ENCODE measurements at regions not wholly inside any gene's neighbourhood (a gene's known extent, or its start where the extent isn't known, plus 50 kb on each side); places are given as distances from the start of the nearest gene placed in this dataset.

- intact Hi-C loops (cut with DNase I): no loop called here
- Histone ChIP-seq H3K4me3 (no peak overlapping the region), H3K27ac (no peak overlapping the region), H3K36me3 (no peaks in the 10 kb centered on the region), H3K27me3 (no peaks in the 10 kb centered on the region), H3K9me3 (no peaks in the 10 kb centered on the region), H3K4me1 (no peaks in the 10 kb centered on the region)
- WGBS, 2 donors: 72 to 77% methylated on average over 2 of the region's 2 CpGs
- DNase-seq: no peak
- no peak for TF ChIP-seq POLR2A (IDR thresholded peaks at IDR 0.05)
- TF ChIP-seq, protein P1, sequence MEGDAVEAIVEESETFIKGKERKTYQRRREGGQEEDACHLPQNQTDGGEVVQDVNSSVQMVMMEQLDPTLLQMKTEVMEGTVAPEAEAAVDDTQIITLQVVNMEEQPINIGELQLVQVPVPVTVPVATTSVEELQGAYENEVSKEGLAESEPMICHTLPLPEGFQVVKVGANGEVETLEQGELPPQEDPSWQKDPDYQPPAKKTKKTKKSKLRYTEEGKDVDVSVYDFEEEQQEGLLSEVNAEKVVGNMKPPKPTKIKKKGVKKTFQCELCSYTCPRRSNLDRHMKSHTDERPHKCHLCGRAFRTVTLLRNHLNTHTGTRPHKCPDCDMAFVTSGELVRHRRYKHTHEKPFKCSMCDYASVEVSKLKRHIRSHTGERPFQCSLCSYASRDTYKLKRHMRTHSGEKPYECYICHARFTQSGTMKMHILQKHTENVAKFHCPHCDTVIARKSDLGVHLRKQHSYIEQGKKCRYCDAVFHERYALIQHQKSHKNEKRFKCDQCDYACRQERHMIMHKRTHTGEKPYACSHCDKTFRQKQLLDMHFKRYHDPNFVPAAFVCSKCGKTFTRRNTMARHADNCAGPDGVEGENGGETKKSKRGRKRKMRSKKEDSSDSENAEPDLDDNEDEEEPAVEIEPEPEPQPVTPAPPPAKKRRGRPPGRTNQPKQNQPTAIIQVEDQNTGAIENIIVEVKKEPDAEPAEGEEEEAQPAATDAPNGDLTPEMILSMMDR (IDR thresholded peaks at IDR 0.05): no peak
These were observed 342.6 kb downstream of the MFSD1 start for GRCh38 chr3:159144472-159144871.

DNA sequence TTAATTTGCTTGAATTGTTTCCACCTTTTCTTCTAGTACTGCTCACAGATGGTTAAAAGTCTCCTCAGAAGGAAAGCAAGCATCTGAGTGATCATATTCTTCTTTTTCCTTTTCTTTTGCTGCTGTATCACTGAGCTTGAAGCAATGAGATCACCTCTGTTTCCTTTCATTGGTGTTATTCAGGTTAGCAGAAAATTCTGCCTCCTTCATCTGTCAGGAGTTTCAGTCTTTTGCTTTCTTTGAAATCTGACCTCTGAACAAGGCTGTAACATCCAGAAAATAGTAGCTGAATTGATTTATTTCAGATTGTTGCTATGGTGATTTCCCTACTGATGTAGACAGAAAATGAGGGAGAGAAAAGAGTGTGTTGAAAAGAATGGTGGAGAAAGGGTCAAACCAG, 343.0 kb downstream of the MFSD1 start:
- no peak for DNase-seq
- Histone ChIP-seq H3K4me3 (no peak overlapping the region), H3K4me1 (no peaks in the 10 kb centered on the region), H3K27me3 (no peaks in the 10 kb centered on the region), H3K36me3 (no peaks in the 10 kb centered on the region), H3K9me3 (no peaks in the 10 kb centered on the region), H3K27ac (no peak overlapping the region)
- intact Hi-C loops (cut with DNase I): no loop called here
- TF ChIP-seq, protein P1 (IDR thresholded peaks at IDR 0.05): no peak
- TF ChIP-seq POLR2A (IDR thresholded peaks at IDR 0.05): no peak

- DNase-seq: no peak
- Histone ChIP-seq H3K4me3 (no peak overlapping the region), H3K36me3 (no peaks in the 10 kb centered on the region), H3K4me1 (no peaks in the 10 kb centered on the region), H3K27me3 (no peaks in the 10 kb centered on the region), H3K27ac (no peak overlapping the region), H3K9me3 (no peaks in the 10 kb centered on the region)
- WGBS, 2 donors: 43 to 62% methylated on average over 3 of the region's 3 CpGs
- TF ChIP-seq, protein P1 (IDR thresholded peaks at IDR 0.05): no peak
- TF ChIP-seq POLR2A (IDR thresholded peaks at IDR 0.05): no peak
- intact Hi-C loops (cut with DNase I): no loop called here
These were observed 344.5 kb downstream of the MFSD1 start for GRCh38 chr3:159146392-159146791.

GRCh38 chr3:159146856-159147435, 345.1 kb downstream of the MFSD1 start:
- DNase-seq: no peak
- WGBS, 2 donors: 50% methylated on average over 4 of the region's 4 CpGs
- no peaks in the 10 kb centered on the region for H3K4me1 ChIP-seq
- H3K4me3 ChIP-seq: no peak overlapping the region
- TF ChIP-seq, protein P1 (IDR thresholded peaks at IDR 0.05): no peak
- TF ChIP-seq POLR2A (IDR thresholded peaks at IDR 0.05): no peak
- intact Hi-C loops (cut with DNase I): no loop called here
- H3K36me3 ChIP-seq: no peaks in the 10 kb centered on the region
- H3K9me3 ChIP-seq: no peaks in the 10 kb centered on the region
- no peaks in the 10 kb centered on the region for H3K27me3 ChIP-seq
- H3K27ac ChIP-seq: no peak overlapping the region

- WGBS, 2 donors: 59 to 79% methylated on average over 4 of the region's 4 CpGs
These were observed 346.0 kb downstream of the MFSD1 start for GRCh38 chr3:159147813-159148212.

More at GRCh38 chr3:159147813-159148212, 346.0 kb downstream of the MFSD1 start:
- intact Hi-C loops (cut with DNase I): no loop called here
- no peak for DNase-seq
- no peaks in the 10 kb centered on the region for H3K36me3 ChIP-seq
- H3K4me3 ChIP-seq: no peak overlapping the region
- H3K4me1 ChIP-seq: no peaks in the 10 kb centered on the region
- H3K27ac ChIP-seq: no peak overlapping the region
- no peaks in the 10 kb centered on the region for H3K27me3 ChIP-seq
- no peaks in the 10 kb centered on the region for H3K9me3 ChIP-seq
- TF ChIP-seq POLR2A (IDR thresholded peaks at IDR 0.05): no peak
- TF ChIP-seq, protein P1 (IDR thresholded peaks at IDR 0.05): no peak
